ENCODE measurements at regions not wholly inside any gene's neighbourhood (a gene's known extent, or its start where the extent isn't known, plus 50 kb on each side); places are given as distances from the start of the nearest gene placed in this dataset.

DNA sequence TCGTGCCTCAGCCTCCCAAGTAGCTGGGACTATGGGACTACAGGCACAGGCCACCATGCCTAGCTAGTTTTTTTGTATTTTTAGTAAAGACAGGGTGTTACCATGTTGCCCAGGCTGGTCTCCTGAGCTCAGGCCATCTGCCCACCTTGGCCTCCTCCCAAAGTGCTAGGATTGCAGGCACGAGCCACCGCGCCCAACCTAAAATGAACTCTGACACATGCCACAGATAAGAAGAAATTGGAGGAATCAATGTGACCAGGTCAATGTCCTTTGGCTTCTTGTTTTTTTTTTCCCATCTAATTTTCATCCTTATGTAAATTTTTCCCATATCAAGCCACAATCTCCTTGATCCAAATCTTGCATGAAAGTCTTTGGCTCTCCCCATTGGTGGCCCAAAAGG, 68.1 kb upstream of the SOX21 start:
- H3K9me3 ChIP-seq (ENCODE audit: low read depth): no peaks in the 10 kb centered on the region
- no peak overlapping the region for H3K27ac ChIP-seq
- no peaks in the 10 kb centered on the region for H3K4me1 ChIP-seq (ENCODE audit: low read depth)
- H3K36me3 ChIP-seq: no peaks in the 10 kb centered on the region
- no peak overlapping the region for H3K4me3 ChIP-seq
- DNase-seq (ENCODE audit: low read depth in 1 of 2, low spot score in 1 of 2): no peak
- TF ChIP-seq, protein P1, sequence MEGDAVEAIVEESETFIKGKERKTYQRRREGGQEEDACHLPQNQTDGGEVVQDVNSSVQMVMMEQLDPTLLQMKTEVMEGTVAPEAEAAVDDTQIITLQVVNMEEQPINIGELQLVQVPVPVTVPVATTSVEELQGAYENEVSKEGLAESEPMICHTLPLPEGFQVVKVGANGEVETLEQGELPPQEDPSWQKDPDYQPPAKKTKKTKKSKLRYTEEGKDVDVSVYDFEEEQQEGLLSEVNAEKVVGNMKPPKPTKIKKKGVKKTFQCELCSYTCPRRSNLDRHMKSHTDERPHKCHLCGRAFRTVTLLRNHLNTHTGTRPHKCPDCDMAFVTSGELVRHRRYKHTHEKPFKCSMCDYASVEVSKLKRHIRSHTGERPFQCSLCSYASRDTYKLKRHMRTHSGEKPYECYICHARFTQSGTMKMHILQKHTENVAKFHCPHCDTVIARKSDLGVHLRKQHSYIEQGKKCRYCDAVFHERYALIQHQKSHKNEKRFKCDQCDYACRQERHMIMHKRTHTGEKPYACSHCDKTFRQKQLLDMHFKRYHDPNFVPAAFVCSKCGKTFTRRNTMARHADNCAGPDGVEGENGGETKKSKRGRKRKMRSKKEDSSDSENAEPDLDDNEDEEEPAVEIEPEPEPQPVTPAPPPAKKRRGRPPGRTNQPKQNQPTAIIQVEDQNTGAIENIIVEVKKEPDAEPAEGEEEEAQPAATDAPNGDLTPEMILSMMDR (IDR thresholded peaks at IDR 0.05; ENCODE audit: low read depth, low read length): no peak
- no peaks in the 10 kb centered on the region for H3K27me3 ChIP-seq

DNA sequence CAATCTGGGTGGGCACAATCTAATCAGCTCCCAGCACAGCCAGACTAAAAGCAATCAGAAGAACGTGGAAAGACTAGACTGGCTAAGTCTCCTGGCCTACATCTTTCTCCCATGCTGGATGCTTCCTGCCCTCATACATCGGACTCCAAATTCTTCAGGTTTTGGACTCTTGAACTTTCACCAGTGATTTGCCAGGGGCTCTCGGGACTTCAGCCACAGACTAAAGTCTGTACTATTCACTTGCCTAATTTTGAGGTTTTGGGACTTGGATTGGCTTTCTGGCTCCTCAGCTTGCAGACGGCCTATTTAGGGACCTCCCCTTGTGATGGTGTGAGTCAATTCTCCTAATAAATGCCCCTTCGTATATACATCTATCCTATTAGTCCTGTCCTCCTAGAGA, 66.6 kb upstream of the SOX21 start:
- H3K4me1 ChIP-seq (ENCODE audit: low read depth): no peaks in the 10 kb centered on the region
- H3K4me3 ChIP-seq: no peak overlapping the region
- no peak for DNase-seq (ENCODE audit: low read depth in 1 of 2, low spot score in 1 of 2)
- H3K27ac ChIP-seq: no peak overlapping the region
- H3K27me3 ChIP-seq: no peaks in the 10 kb centered on the region
- H3K9me3 ChIP-seq (ENCODE audit: low read depth): no peaks in the 10 kb centered on the region
- no peaks in the 10 kb centered on the region for H3K36me3 ChIP-seq
- TF ChIP-seq, protein P1 (IDR thresholded peaks at IDR 0.05; ENCODE audit: low read depth, low read length): no peak

DNA sequence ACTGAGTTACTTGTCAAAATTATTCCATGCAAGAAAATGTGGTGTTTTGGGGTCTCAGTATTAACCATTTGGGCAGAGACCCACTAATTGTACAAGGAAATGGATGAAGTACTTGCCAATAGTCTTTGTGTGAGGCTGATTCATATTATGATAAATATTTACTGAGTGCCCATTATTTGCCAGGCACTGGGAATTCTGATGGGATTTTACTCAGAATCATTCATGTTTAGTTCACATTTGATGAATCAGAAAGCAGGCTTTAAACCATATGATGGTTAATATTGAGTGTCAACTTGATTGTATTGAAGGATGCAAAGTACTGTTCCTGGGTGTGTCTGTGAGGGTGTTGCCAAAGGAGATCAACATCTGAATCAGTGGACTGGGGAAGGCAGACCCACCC, 66.2 kb upstream of the SOX21 start:
- Histone ChIP-seq H3K27ac (no peak overlapping the region), H3K9me3 (ENCODE audit: low read depth) (no peaks in the 10 kb centered on the region), H3K4me1 (ENCODE audit: low read depth) (no peaks in the 10 kb centered on the region), H3K4me3 (no peak overlapping the region), H3K36me3 (no peaks in the 10 kb centered on the region), H3K27me3 (no peaks in the 10 kb centered on the region)
- DNase-seq (ENCODE audit: low read depth in 1 of 2, low spot score in 1 of 2): no peak
- TF ChIP-seq, protein P1 (IDR thresholded peaks at IDR 0.05; ENCODE audit: low read depth, low read length): no peak

DNA sequence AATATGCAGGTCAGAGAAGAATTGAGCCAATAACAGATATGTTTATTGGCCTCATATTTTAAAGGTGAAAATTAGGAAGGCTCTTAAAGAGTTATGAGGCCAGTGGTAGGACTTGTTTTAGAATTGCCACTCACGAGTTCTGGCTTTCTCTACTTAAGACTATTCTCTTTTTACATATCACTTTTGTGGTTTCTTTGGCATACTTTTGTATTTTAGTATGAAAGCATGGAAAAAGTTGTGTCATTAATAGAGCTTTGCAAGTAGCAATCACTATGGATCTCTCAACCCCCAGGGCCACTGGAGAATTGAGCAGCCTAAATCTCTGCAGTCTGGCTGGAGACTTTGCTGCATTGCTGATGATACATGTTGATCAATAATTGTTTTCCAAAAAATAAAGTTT, 64.6 kb upstream of the SOX21 start:
- Histone ChIP-seq H3K4me3 (no peak overlapping the region), H3K9me3 (ENCODE audit: low read depth) (no peaks in the 10 kb centered on the region), H3K4me1 (ENCODE audit: low read depth) (no peaks in the 10 kb centered on the region), H3K27ac (no peak overlapping the region), H3K36me3 (no peaks in the 10 kb centered on the region), H3K27me3 (no peaks in the 10 kb centered on the region)
- DNase-seq (ENCODE audit: low read depth in 1 of 2, low spot score in 1 of 2): no peak
- TF ChIP-seq, protein P1 (IDR thresholded peaks at IDR 0.05; ENCODE audit: low read depth, low read length): no peak

DNA sequence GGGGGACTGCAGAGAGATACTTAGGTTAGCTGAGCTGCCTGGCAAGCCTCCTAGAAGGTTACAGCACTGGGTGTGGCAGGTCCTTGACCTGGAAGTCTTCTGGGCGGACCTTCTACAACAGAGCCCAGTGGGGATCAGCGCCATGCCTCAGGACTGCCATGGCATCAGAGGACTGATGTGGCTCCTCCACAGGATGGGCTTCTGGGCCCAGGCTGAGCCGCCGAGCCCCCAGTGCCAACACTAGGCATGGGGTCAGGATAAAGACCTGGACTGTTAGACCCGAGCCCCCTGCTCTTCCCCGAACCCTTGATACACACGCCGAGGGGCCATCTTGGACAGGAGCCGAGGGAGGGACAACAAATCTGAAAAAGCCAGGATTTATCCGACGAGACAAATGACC, 64.0 kb upstream of the SOX21 start:
- no peaks in the 10 kb centered on the region for H3K27me3 ChIP-seq
- no peaks in the 10 kb centered on the region for H3K9me3 ChIP-seq (ENCODE audit: low read depth)
- no peak for DNase-seq (ENCODE audit: low read depth in 1 of 2, low spot score in 1 of 2)
- H3K4me1 ChIP-seq (ENCODE audit: low read depth): no peaks in the 10 kb centered on the region
- H3K36me3 ChIP-seq: no peaks in the 10 kb centered on the region
- no peak overlapping the region for H3K27ac ChIP-seq
- H3K4me3 ChIP-seq: no peak overlapping the region
- TF ChIP-seq, protein P1 (IDR thresholded peaks at IDR 0.05; ENCODE audit: low read depth, low read length): no peak

DNA sequence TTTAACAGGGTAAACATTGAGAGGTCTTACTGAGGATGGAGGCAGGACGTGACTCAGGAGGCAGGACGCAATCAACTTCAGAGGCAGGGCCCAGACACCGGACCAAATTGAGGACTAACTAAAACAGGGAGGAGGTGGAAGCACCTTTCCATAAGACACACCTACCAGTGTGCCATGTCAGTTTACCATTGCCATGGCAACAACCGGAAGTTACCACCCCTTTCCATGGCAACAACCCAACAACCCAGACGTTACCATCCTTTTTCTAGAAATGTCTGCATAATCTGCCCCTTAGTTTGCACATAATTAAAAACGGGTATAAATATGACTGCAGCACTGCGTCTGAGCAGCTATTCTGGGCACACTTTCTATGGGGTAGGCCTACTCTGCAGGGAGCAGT, 53.5 kb upstream of the SOX21 start:
- H3K4me1 ChIP-seq (ENCODE audit: low read depth): no peaks in the 10 kb centered on the region
- TF ChIP-seq, protein P1 (IDR thresholded peaks at IDR 0.05; ENCODE audit: low read depth, low read length): no peak
- H3K36me3 ChIP-seq: no peaks in the 10 kb centered on the region
- H3K9me3 ChIP-seq (ENCODE audit: low read depth): no peaks in the 10 kb centered on the region
- no peaks in the 10 kb centered on the region for H3K27me3 ChIP-seq
- DNase-seq (ENCODE audit: low read depth in 1 of 2, low spot score in 1 of 2): no peak
- no peak overlapping the region for H3K4me3 ChIP-seq
- no peak overlapping the region for H3K27ac ChIP-seq

Measured in cardiac muscle cell (in vitro differentiated cells and primary cell).